Neural progenitor cell (in vitro differentiated cells): ENCODE measurements at regions not wholly inside any gene's neighbourhood (a gene's known extent, or its start where the extent isn't known, plus 50 kb on each side); places are given as distances from the start of the nearest gene placed in this dataset.
A peak's percentile ranks its signal among the peaks of the same experiment; 100 is the strongest.

ENCODE experiments used
- DNase-seq: peaks from one replicate; pipeline ENCODE4 v3.0.0-alpha.2; 2016; ENCODE audit warnings: low spot score
- H2AFZ ChIP-seq: fragments of 200-600 bp; sonication (generic); replicated peaks from 2 replicates; pipeline ENCODE4 v1.6.1; 2016; ENCODE audit warnings: antibody characterized with exemption
- H3F3A ChIP-seq: fragments of 200-600 bp; sonication (generic); 2 replicates; pipeline ENCODE4 v1.6.1; 2016; ENCODE audit warnings: antibody characterized with exemption, low read depth
- H3K27ac ChIP-seq: fragments of 200-600 bp; sonication (generic); 2 replicates; pipeline ENCODE4 v1.5.1; 2016; ENCODE audit warnings: mild to moderate bottlenecking
- H3K27me3 ChIP-seq: fragments of 200-600 bp; sonication (generic); 2 replicates; pipeline ENCODE4 v1.6.1; 2016; ENCODE audit warnings: mild to moderate bottlenecking, moderate library complexity
- H3K36me3 ChIP-seq: fragments of 200-600 bp; sonication (generic); 2 replicates; pipeline ENCODE4 v1.5.1; 2016
- H3K4me1 ChIP-seq: fragments of 200-600 bp; sonication (generic); 2 replicates; pipeline ENCODE4 v1.6.1; 2016; ENCODE audit warnings: mixed run types
- H3K4me2 ChIP-seq: fragments of 200-600 bp; sonication (generic); 2 replicates; pipeline ENCODE4 v1.6.1; 2016
- H3K4me3 ChIP-seq: fragments of 200-600 bp; sonication (generic); 2 replicates; pipeline ENCODE4 v1.5.1; 2016
- H3K79me2 ChIP-seq: fragments of 200-600 bp; sonication (generic); 2 replicates; pipeline ENCODE4 v1.6.1; 2016; ENCODE audit warnings: low read depth
- H3K9ac ChIP-seq: fragments of 200-600 bp; sonication (generic); 2 replicates; pipeline ENCODE4 v1.6.1; 2016
- H3K9me3 ChIP-seq: fragments of 200-600 bp; sonication (generic); 2 replicates; pipeline ENCODE4 v1.5.1; 2016; ENCODE audit warnings: low read depth
- H4K20me1 ChIP-seq: fragments of 200-600 bp; sonication (generic); 2 replicates; pipeline ENCODE4 v1.6.1; 2016; ENCODE audit warnings: low read depth
- H3K27ac Mint-ChIP-seq: 3 replicates; pipeline ENCODE4 v1.8.0; 2021; ENCODE audit warnings: mixed read lengths
- H3K27me3 Mint-ChIP-seq: 2 replicates; pipeline ENCODE4 v1.8.0; 2022; ENCODE audit warnings: low read depth, mild to moderate bottlenecking, inconsistent platforms, moderate library complexity, mixed read lengths; ENCODE audit not compliant: insufficient read depth
- H3K36me3 Mint-ChIP-seq: 3 replicates; pipeline ENCODE4 v1.8.0; 2021; ENCODE audit warnings: mixed read lengths
- H3K4me1 Mint-ChIP-seq: 3 replicates; pipeline ENCODE4 v1.8.0; 2021; ENCODE audit warnings: mixed read lengths
- H3K4me3 Mint-ChIP-seq: 3 replicates; pipeline ENCODE4 v1.8.0; 2021; ENCODE audit warnings: mild to moderate bottlenecking, moderate library complexity, mixed read lengths
- H3K9me3 Mint-ChIP-seq: 3 replicates; pipeline ENCODE4 v1.8.0; 2020; ENCODE audit warnings: mixed read lengths
- EZH2 ChIP-seq: fragments of 200-600 bp; sonication (generic); IDR thresholded peaks from 2 replicates; pipeline ENCODE4 v1.6.1; 2017; ENCODE audit warnings: antibody characterized with exemption, mild to moderate bottlenecking, moderate library complexity
- EZH2phosphoT487 ChIP-seq: fragments of 200-600 bp; sonication (generic); IDR thresholded peaks from 2 replicates; pipeline ENCODE4 v1.6.1; 2017; ENCODE audit warnings: antibody characterized with exemption
- TF ChIP-seq, protein P1 (sequence below): fragments of 200-600 bp; sonication (generic); IDR thresholded peaks from 2 replicates; pipeline ENCODE4 v1.5.1; 2017; ENCODE audit warnings: antibody characterized with exemption, mild to moderate bottlenecking

DNA sequence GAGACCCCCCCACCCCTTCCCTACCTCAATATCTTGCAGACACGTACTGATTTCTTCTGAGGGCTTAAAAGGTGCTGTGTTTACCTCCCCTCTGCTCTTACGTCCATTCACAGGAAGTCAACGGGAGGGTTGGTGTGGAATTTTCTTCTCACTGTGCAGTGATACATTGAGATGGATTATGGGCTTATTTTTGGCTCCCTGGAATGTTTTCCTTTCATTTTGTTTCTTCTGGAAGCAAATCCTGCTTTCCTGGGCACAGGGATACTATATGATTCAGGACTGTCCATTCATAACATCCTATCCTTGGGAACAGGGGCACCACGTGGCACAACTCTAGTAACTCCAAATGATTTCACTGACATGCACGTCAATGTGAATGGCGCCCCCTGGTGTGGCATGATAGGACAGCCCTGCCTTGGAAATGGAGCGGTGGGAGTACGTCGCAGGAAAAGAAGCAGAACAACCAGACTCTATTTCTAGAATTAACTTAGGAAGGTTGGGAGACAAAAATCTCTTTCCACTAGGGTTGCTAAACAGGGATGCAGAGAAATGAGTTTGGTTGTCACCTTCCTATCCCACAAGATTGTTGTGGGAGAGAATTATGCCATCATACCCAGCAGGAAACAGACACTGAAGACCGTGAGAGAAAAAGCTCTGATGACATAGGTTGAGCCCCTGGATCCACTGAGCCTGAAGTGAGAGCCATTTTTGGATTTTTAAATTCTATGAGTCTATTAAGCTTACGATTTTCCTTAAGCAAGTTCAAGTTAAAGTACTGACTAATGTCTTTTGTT lies 146.5 kb upstream of the RAG2 start:
- Histone ChIP-seq H3K4me1 (no peaks in the 10 kb centered on the region), H2AFZ (no peak overlapping the region), H4K20me1 (no peaks in the 10 kb centered on the region), H3K27ac (no peak overlapping the region), H3K4me2 (no peak overlapping the region), H3K79me2 (no peaks in the 10 kb centered on the region), H3K36me3 (no peaks in the 10 kb centered on the region), H3K9me3 (no peaks in the 10 kb centered on the region), H3K9ac (no peak overlapping the region), H3F3A (peaks cover 5% of the 10 kb centered on the region), H3K27me3 (no peaks in the 10 kb centered on the region), H3K4me3 (no peak overlapping the region)
- TF ChIP-seq, protein P1, sequence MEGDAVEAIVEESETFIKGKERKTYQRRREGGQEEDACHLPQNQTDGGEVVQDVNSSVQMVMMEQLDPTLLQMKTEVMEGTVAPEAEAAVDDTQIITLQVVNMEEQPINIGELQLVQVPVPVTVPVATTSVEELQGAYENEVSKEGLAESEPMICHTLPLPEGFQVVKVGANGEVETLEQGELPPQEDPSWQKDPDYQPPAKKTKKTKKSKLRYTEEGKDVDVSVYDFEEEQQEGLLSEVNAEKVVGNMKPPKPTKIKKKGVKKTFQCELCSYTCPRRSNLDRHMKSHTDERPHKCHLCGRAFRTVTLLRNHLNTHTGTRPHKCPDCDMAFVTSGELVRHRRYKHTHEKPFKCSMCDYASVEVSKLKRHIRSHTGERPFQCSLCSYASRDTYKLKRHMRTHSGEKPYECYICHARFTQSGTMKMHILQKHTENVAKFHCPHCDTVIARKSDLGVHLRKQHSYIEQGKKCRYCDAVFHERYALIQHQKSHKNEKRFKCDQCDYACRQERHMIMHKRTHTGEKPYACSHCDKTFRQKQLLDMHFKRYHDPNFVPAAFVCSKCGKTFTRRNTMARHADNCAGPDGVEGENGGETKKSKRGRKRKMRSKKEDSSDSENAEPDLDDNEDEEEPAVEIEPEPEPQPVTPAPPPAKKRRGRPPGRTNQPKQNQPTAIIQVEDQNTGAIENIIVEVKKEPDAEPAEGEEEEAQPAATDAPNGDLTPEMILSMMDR: peak; percentile 90
- TF ChIP-seq EZH2 (no peak), EZH2phosphoT487 (no peak)
- Mint-ChIP-seq H3K27ac (no peak overlapping the region), H3K27me3 (peaks cover 5% of the 10 kb centered on the region), H3K4me1 (no peaks in the 10 kb centered on the region), H3K9me3 (no peaks in the 10 kb centered on the region), H3K36me3 (no peaks in the 10 kb centered on the region), H3K4me3 (no peak overlapping the region)
- DNase-seq: peak; percentile 85

DNA sequence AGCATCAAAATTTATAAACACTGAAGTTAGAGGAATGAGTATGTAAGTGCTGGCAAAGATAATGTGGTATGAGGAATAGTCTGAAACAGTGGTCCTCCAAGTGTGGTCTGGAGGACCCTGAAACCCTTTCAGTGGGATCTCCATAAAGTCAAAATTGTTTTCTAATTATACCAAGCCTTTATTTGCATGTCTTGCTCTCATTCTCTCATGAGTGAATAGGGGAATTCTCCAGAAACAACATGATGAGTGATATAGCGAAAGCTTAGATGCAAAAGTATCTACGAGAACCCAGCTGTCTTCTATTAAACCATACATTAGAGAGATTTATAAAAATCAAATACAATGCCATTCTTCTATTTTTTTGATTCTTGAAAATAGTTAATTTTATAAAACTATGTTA lies 145.0 kb upstream of the RAG2 start:
- H3K27me3 Mint-ChIP-seq: peaks cover 5% of the 10 kb centered on the region
- H3K27ac Mint-ChIP-seq: no peak overlapping the region
- no peaks in the 10 kb centered on the region for H3K4me1 Mint-ChIP-seq
- H3K4me3 ChIP-seq: no peak overlapping the region
- no peaks in the 10 kb centered on the region for H3K4me1 ChIP-seq
- no peak overlapping the region for H3K9ac ChIP-seq
- H3K9me3 Mint-ChIP-seq: no peaks in the 10 kb centered on the region
- H3K27ac ChIP-seq: no peak overlapping the region
- no peak overlapping the region for H3K4me2 ChIP-seq
- no peak overlapping the region for H3K4me3 Mint-ChIP-seq
- no peaks in the 10 kb centered on the region for H3K9me3 ChIP-seq
- H3F3A ChIP-seq: peaks cover 5% of the 10 kb centered on the region
- H3K27me3 ChIP-seq: no peaks in the 10 kb centered on the region
- H3K79me2 ChIP-seq: no peaks in the 10 kb centered on the region
- no peak overlapping the region for H2AFZ ChIP-seq
- no peak for DNase-seq
- no peaks in the 10 kb centered on the region for H4K20me1 ChIP-seq
- H3K36me3 ChIP-seq: no peaks in the 10 kb centered on the region
- TF ChIP-seq EZH2phosphoT487 (no peak), EZH2 (no peak)
- TF ChIP-seq, protein P1: no peak
- no peaks in the 10 kb centered on the region for H3K36me3 Mint-ChIP-seq

DNA sequence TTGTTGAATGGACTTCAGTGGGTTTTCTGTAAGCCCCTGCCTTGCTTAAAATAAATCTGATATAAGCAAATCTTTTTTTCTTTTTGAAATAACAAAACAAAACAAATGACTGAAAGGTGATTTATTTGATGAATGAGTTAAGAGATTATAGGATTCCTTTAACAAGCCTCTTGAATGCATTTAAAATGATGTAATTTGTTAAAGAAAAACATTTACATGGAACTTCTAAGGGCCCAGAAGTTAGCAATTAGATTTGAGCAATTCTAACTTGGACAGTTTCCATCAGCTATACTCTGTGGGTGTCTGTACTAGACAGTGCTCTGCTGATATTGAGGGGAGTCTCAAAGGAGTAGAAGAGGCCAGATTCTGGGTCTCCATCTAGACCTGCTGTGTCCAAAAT lies 143.5 kb upstream of the RAG2 start:
- H3K79me2 ChIP-seq: no peaks in the 10 kb centered on the region
- TF ChIP-seq EZH2 (no peak), EZH2phosphoT487 (no peak)
- TF ChIP-seq, protein P1: no peak

More for the DNA sequence above, 143.5 kb upstream of the RAG2 start:
- Histone ChIP-seq H3F3A (peaks cover 1% of the 10 kb centered on the region), H3K9me3 (no peaks in the 10 kb centered on the region), H4K20me1 (no peaks in the 10 kb centered on the region), H3K4me2 (no peak overlapping the region), H3K27ac (no peak overlapping the region), H3K4me1 (no peaks in the 10 kb centered on the region), H3K36me3 (no peaks in the 10 kb centered on the region), H3K9ac (no peak overlapping the region), H3K4me3 (no peak overlapping the region), H3K27me3 (no peaks in the 10 kb centered on the region), H2AFZ (no peak overlapping the region)
- DNase-seq: no peak
- no peaks in the 10 kb centered on the region for H3K4me1 Mint-ChIP-seq
- H3K9me3 Mint-ChIP-seq: no peaks in the 10 kb centered on the region
- H3K27ac Mint-ChIP-seq: no peak overlapping the region
- H3K27me3 Mint-ChIP-seq: peaks cover 3% of the 10 kb centered on the region
- no peak overlapping the region for H3K4me3 Mint-ChIP-seq
- H3K36me3 Mint-ChIP-seq: no peaks in the 10 kb centered on the region
